NCI-H146 treated with DMSO at 0.1 percent for 48 hours (cell line): ENCODE measurements at regions not wholly inside any gene's neighbourhood (a gene's known extent, or its start where the extent isn't known, plus 50 kb on each side); places are given as distances from the start of the nearest gene placed in this dataset.

Experiments used
- DNase-seq: peaks from one replicate; lab custom pipeline; 2025; ENCODE audit not compliant: unreplicated experiment; lab: John Stamatoyannopoulos, UW

DNA sequence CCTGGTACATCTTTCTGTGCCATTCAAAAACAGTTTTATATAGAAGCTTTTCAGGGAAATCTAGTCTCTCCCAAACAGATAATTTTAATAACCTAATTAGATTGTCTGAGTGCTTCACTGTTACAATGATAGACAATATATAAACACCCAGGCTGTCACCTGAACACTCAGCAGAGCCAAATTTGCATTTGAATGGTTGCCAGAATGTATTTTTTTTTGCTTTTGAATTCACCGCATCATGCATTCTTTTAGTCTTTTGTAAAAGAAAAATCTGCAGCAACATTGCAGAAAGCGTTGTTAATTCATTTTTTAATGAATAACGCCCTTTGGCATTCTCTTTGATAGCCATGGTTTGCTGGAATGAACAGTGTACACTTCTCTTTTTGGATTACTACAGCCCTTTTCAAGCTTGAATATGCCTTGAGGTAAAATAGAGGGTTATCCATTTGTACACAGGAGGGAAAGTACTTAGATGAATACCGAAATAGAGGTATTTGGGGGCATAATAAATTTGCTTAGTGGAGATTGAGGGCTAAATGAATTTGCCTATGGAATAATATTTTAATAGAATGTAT lies 175.0 kb upstream of the EPHA5 start:
- DNase-seq: no peak

GRCh38 chr4:65839164-65839931 lies 169.1 kb upstream of the EPHA5 start:
- DNase-seq: no peak

GRCh38 chr4:65834707-65835106 lies 164.4 kb upstream of the EPHA5 start:
- DNase-seq: no peak

- DNase-seq: no peak
These were observed 161.5 kb upstream of the EPHA5 start for GRCh38 chr4:65831828-65832227.

GRCh38 chr4:65825116-65825753 lies 154.9 kb upstream of the EPHA5 start:
- no peak for DNase-seq

DNA sequence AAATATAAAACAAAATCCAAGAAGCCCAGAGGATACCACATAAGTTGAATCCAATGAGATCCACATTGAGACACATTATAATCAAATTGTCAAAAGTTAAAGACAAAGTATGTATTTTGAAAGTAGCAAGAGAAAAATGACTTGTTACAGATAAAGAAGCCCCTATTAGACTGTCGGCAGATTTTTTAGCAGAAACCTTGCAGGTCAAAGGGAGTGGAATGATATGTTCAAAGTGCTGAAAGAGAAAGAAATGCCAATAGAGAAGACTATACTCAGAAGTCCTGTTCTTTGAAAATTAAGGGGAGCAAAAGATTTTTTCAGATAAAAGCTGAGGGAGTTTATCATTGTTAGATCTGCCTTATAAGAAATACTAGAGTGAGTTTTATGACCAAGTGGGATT lies 148.9 kb upstream of the EPHA5 start:
- DNase-seq: no peak

DNA sequence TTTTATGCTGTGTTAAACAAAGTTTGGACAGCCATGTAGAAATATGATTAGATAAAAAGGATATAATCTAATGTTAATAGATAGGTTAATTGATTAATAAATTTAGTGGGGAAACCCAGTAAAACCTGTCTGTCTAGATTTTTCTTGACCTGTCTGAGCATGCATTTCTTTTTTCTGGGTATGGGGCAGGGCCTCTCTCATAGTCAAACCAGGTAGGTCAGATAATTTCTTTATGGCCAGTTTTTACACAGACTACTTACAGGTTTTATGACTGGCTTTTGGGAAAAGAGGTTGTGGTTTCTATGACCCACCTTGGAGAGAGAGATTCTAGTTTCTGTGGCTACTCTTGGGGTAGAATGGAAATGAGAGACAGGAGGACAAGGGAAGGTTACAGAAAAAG lies 135.6 kb upstream of the EPHA5 start:
- DNase-seq: no peak

DNA sequence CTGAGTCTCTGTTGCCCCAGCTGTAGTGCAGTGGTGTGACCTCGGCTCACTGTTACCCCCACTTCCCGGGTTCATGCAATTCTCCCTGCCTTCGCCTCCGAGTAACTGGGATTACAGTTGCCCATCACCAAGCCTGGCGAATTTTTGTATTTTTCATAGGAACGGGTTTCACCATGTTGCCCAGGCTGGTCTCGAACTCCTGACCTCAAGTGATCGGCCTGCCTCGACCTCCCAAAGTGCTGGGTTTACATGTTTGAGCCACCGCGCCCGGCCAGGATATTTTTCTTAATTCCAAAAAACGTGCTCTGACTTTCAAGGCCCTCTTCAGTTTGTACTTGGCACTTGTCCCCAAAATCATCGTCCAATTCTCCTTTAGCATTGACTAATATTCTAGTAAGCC lies 129.2 kb upstream of the EPHA5 start:
- no peak for DNase-seq

DNA sequence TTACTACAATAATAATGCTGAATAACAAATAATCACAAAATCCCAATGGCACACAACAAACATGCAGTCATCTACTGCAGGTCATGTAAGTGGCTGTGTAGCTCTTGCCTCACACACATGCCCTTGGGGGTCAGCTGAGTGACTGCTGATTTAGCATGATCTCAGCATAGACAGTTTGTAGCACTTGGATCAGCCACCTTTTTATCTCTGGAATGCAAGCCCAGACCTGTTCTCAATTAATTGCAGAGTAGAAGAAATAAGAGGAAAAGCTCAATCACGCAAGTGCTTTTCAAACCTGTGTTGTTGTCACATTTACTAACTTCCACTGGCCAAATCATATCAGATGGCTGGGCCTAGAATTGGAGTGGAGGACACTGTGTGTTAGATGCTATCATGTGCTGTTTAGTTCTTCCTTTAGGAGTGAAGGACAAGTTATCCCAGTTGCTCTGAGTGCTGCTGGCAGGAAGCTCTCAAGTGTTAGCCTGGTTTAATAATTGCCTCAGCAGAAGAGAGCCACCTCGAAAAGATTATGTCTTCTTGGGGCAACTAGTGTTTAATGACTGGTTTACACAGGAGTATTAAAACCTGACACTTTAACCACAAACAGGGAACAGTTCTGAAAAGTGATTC lies 128.3 kb upstream of the EPHA5 start:
- DNase-seq: no peak

GRCh38 chr4:65791812-65792308 lies 121.6 kb upstream of the EPHA5 start:
- no peak for DNase-seq

DNA sequence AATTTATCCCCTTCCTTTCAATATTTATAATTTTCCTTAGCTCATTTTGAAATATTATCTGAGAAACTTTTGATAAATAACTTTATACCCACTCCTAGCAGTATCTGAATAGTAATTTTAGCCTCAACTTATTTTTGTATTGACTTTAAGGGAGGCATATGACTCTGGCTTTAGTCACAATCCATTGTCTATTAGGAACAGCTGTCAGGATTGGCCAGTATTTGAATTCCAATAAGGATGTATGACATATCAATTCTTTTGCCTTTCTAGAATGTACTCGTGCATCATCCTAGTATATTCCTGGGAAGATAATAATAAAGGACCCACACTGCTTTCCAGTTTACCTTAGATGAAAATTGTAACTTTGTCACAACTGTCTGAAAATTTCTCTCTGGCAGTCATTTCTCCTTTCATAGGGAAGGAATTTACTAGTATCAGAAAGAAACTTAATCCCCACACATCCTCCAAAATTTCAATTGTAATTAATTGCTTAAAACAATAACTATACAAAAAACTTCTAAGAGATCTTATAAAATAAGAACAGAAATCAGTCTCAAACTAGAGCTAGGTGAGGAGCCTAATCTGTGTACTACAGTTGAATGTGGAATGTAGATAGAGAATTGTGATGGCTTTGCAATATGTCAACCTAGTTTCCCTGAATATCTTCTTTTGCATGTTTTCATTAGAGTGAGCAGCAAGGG lies 121.0 kb upstream of the EPHA5 start:
- no peak for DNase-seq

GRCh38 chr4:65789805-65790204 lies 119.5 kb upstream of the EPHA5 start:
- DNase-seq: no peak

DNA sequence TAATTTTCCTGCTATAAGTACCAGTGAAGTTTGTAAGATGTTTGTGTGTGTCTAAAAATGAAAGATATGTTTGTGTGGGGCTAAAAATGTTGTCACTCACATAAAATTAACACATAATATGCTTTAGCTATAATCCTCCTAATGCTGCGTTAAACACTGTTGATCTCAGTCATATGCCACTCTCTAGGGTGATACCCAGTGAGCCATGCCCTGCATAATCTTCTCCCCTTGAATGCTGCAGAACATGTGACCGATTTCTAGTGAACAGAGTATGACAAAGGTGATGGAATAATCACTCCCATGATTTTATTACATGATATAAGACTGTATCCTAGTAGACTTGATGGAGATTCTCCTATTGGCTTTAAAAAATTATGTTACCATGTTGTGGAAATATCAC lies 119.1 kb upstream of the EPHA5 start:
- no peak for DNase-seq

- DNase-seq: no peak
These were observed 107.0 kb upstream of the EPHA5 start for GRCh38 chr4:65777270-65777669.

DNA sequence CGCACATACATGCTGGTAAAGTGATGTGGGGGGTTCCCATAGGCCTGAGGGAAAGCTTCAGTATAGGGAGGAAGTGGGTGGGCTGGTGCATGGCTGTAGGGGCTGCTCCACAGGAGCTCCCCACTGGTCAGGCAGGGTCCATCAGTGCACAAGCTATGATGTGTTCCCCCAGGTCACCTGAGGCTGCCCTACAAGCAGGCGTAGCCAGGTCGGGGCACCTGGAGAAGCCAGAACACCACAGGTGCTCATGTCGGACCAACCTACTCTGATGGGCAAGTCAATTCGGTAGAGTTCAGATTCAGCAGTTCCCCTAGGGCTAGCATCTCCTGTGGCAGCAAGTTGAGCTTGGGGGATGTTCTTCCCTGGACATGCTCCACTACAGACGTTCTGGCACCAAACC lies 103.3 kb upstream of the EPHA5 start:
- no peak for DNase-seq

DNA sequence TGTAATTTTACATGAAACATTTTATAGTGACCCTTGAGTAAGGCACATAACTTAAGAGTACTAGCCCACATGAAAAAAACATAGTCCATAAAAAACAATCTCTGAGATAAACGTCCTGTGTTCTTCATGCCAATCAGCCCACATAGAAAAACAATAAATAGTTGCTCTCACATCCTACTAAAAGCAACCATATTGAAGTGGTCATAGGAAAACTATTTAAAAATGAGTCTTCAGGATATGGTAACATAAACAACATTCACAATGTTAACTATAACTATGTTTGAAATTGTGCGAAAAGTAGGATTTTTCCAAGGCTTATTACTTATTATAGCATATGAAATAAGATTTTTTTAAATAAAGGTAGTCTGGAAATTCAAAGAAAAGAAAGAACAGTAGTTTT lies 77.1 kb upstream of the EPHA5 start:
- no peak for DNase-seq

DNA sequence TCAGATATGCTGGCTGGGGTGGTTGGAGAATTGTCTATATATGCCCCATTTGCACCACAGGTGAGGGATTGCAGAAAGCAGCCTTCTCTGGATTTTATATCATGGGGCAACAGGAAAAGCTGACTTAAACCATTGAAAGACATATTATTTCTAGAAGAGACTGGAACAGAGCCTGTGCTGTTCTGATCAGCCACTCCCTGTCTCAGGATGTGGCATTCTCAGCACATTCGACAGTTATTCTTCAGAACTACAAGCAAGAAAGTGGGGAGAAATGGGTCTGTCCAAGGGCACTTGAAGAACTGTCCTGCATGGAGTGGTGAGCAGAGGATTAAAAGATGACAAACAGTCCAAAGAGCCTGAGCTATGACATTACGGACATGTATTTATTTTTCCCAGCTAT lies 67.8 kb upstream of the EPHA5 start:
- DNase-seq: no peak

DNA sequence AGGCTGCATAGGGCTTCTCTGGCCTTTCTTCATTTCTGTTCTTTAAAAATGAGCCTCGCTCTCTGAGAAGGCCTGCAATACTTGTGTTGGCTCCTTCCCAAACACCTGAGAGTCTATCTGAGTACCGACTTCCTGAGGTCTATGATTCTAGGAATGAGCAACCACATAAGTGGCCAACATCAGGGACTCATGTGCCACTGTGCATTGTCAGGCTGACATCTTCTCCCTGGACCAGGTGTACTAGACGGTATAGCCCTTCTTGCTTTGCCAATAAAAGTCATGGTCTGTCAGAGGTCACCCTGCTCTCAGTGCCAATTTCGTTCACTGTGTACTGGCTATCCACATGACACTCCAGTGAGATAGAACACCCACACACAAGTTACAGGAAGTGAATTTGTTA lies 67.4 kb upstream of the EPHA5 start:
- DNase-seq: no peak

DNA sequence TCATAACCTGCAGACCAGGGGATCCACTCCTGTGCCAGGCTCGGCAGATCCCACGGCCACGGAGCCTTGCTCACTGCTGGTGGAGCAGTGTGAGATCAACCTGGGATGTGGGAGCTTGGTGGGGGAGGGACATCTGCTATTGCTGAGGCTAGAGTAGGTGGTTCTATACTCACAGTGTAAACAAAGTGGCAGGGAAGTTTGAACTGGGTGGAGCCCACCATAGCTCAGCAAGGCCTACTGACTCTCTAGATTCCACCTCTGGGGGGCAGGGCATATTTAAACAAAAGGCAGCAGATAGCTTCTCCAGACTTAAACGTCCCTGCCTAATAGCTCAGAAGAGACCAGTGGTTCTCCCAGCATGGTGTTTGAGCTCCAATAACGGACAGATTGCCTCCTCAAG lies 54.7 kb upstream of the EPHA5 start:
- no peak for DNase-seq
